ENCODE measurements at regions not wholly inside any gene's neighbourhood (a gene's known extent, or its start where the extent isn't known, plus 50 kb on each side); places are given as distances from the start of the nearest gene placed in this dataset.

DNA sequence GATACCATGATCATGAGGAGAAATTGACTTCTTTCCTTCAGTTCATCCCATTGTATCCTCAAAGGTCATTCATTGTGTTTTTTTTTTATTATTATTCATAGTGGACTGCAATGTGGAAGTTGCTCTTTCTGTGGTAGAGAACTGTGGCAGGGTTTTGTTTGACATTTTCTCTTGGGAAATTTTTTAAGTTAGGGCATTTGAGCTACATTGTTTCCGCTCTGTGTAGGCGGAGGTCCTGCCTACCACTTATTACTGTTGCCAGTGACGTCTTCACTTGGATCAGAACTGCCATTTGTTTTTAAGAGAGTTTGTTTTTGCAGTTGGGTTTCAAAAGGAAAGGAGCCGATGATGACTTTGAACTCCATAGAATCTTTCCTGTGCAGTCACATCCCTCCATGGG lies 287.4 kb upstream of the FMN2 start:
- WGBS: 67% methylated on average over 4 of the region's 4 CpGs
- no peak overlapping the region for H3K4me3 ChIP-seq

DNA sequence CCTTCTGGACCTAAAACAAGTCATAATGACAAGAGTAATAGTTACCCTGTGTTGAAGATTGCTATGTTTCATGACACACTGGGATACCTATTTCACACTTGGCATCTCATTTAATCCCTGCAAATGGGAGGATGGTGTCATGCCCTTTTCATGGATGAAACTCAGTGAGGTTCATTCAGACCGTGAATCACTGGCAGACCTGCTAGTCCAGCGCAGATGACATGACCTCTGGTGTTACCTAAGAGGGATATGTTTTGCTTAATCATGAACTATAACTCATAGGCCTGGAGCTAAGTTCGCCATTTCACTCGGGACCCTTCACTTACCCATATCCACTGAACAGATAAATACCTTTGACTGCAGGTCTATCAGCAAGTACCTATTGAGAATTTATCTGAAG lies 286.6 kb upstream of the FMN2 start:
- 90% methylated on average over 4 of the region's 4 CpGs for WGBS
- Histone ChIP-seq H3K36me3 (no peaks in the 10 kb centered on the region), H3K27ac (no peak overlapping the region), H3K9me3 (no peaks in the 10 kb centered on the region), H3K27me3 (no peaks in the 10 kb centered on the region), H3K4me1 (no peaks in the 10 kb centered on the region), H3K4me3 (no peak overlapping the region)
- no peak for DNase-seq (ENCODE audit: low spot score in 2 of 2)
- TF ChIP-seq, protein P1, sequence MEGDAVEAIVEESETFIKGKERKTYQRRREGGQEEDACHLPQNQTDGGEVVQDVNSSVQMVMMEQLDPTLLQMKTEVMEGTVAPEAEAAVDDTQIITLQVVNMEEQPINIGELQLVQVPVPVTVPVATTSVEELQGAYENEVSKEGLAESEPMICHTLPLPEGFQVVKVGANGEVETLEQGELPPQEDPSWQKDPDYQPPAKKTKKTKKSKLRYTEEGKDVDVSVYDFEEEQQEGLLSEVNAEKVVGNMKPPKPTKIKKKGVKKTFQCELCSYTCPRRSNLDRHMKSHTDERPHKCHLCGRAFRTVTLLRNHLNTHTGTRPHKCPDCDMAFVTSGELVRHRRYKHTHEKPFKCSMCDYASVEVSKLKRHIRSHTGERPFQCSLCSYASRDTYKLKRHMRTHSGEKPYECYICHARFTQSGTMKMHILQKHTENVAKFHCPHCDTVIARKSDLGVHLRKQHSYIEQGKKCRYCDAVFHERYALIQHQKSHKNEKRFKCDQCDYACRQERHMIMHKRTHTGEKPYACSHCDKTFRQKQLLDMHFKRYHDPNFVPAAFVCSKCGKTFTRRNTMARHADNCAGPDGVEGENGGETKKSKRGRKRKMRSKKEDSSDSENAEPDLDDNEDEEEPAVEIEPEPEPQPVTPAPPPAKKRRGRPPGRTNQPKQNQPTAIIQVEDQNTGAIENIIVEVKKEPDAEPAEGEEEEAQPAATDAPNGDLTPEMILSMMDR (IDR thresholded peaks at IDR 0.05): no peak
- TF ChIP-seq POLR2AphosphoS5 (IDR thresholded peaks at IDR 0.05): no peak

More for the DNA sequence above, 287.4 kb upstream of the FMN2 start:
- no peaks in the 10 kb centered on the region for H3K36me3 ChIP-seq
- DNase-seq (ENCODE audit: low spot score in 2 of 2): no peak
- TF ChIP-seq EP300 (IDR thresholded peaks at IDR 0.05): no peak
- TF ChIP-seq, protein P1 (IDR thresholded peaks at IDR 0.05): no peak
- no peak for TF ChIP-seq POLR2AphosphoS5 (IDR thresholded peaks at IDR 0.05)
- no peak for TF ChIP-seq POLR2A (IDR thresholded peaks at IDR 0.05)
- no peak overlapping the region for H3K27ac ChIP-seq
- H3K9me3 ChIP-seq: no peaks in the 10 kb centered on the region
- no peaks in the 10 kb centered on the region for H3K27me3 ChIP-seq
- H3K4me1 ChIP-seq: no peaks in the 10 kb centered on the region

DNA sequence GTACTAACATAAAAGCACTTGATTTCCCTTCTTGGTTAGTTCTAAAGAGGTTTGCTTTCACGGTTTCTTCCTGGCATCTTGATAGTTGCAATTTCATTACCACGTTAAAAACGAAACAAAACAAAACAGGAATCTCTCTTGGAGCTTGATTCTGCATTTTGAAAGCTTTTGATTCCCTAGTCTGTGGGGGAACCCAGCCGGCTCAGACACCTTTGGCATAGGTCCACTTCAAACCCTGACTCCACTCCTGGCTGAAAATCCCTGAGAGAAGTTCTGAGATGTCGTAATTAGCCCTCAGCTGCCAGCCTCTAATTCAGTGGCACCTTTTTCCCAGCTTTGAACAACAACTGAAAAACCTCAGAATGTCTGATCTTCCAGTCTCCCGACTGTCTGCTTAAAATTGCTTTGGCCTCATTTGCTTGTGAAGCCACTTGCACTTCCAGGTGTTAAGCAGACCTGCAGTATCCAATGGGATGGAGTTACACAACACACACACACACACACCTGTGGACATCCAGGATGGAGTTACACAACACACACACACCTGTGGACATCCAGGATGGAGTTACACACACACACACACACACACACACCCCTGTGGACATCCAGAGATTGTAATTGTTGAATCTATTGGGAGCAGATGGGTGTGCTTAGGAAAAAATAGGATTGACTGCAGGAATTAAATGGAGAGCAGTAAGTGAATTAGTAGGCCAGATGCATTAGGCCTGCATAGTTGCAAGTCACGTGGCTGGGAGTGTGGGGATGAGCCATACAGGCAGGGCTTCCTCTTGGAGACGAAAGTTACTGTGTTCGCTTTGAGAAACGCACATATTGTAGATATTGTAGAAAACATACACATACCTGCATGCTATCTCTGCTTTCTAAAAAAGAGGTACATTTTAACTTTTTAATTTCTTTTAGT lies 285.6 kb upstream of the FMN2 start:
- Histone ChIP-seq H3K27ac (no peak overlapping the region), H3K4me3 (no peak overlapping the region), H3K27me3 (no peaks in the 10 kb centered on the region), H3K4me1 (no peaks in the 10 kb centered on the region), H3K36me3 (no peaks in the 10 kb centered on the region), H3K9me3 (no peaks in the 10 kb centered on the region)
- TF ChIP-seq POLR2AphosphoS5 (IDR thresholded peaks at IDR 0.05): no peak
- no peak for TF ChIP-seq EP300 (IDR thresholded peaks at IDR 0.05)
- TF ChIP-seq, protein P1 (IDR thresholded peaks at IDR 0.05): no peak
- no peak for TF ChIP-seq POLR2A (IDR thresholded peaks at IDR 0.05)
- 54% methylated on average over 10 of the region's 10 CpGs for WGBS
- DNase-seq (ENCODE audit: low spot score in 2 of 2): no peak

DNA sequence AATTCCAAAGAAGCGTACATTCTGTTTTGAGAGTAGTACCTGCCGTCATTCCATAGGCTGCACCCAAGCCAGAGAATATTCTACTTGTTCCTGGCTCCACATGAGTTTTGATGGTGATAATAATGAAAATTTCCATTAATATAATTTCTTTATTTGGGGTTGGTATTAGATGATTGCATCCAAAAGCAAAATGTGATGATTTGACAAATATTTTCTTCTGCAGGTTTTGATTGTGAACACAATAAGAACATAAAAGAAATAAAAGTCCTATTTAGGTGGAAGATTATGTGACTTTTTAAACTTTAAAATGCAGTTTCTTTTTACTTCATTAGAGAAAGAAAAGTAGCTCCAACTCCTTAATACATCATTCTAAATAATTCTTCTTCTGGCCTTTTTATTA lies 284.8 kb upstream of the FMN2 start:
- WGBS: 88% methylated on average over 2 of the region's 2 CpGs
- H3K27me3 ChIP-seq: no peaks in the 10 kb centered on the region
- H3K4me3 ChIP-seq: no peak overlapping the region
- H3K27ac ChIP-seq: no peak overlapping the region
- no peaks in the 10 kb centered on the region for H3K4me1 ChIP-seq
- TF ChIP-seq EP300 (IDR thresholded peaks at IDR 0.05) (no peak), POLR2AphosphoS5 (IDR thresholded peaks at IDR 0.05) (no peak), POLR2A (IDR thresholded peaks at IDR 0.05) (no peak)
- TF ChIP-seq, protein P1 (IDR thresholded peaks at IDR 0.05): no peak
- no peaks in the 10 kb centered on the region for H3K9me3 ChIP-seq
- H3K36me3 ChIP-seq: no peaks in the 10 kb centered on the region
- DNase-seq (ENCODE audit: low spot score in 2 of 2): no peak

DNA sequence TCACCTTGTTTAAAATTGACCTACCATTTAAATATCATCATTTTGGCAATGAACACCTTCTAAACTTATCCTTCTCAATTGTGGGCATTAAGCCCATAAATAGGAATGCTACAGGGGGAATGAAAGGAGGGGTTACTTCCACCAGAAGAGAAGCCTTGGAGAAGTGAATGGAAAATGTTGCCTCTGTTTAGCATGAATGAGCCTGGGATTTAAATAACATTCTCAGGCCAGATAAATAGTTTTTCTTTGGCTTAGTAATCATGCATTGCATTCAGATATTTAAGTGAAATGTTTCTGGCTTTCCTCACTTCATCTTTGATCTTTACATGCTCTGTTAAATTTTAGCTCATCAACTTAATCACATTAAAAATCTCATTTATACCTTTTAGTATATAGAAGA lies 284.3 kb upstream of the FMN2 start:
- Histone ChIP-seq H3K27ac (no peak overlapping the region), H3K4me1 (no peaks in the 10 kb centered on the region), H3K9me3 (no peaks in the 10 kb centered on the region), H3K4me3 (no peak overlapping the region), H3K36me3 (no peaks in the 10 kb centered on the region), H3K27me3 (no peaks in the 10 kb centered on the region)
- no peak for DNase-seq (ENCODE audit: low spot score in 2 of 2)
- TF ChIP-seq, protein P1 (IDR thresholded peaks at IDR 0.05): no peak
- TF ChIP-seq EP300 (IDR thresholded peaks at IDR 0.05): no peak
- TF ChIP-seq POLR2AphosphoS5 (IDR thresholded peaks at IDR 0.05): no peak
- TF ChIP-seq POLR2A (IDR thresholded peaks at IDR 0.05): no peak

All from suprapubic skin (tissue), 4 donors.